Right atrium auricular region (tissue), 2 donors: ENCODE measurements at regions not wholly inside any gene's neighbourhood (a gene's known extent, or its start where the extent isn't known, plus 50 kb on each side); places are given as distances from the start of the nearest gene placed in this dataset.

Experiments used
- DNase-seq: peaks from one replicate; pipeline ENCODE4 v3.0.0-alpha.2; 2019; ENCODE audit warnings: low spot score
- H3K27ac ChIP-seq, 2 donors: fragments of 200-600 bp; sonication (generic); 1 replicate in 1 of 2; 2 replicates in 1 of 2; pipeline ENCODE4 v1.5.1; 2016 to 2019
- H3K27me3 ChIP-seq, 2 donors: fragments of 200-600 bp; sonication (generic); one replicate each; pipeline versions ENCODE4 v1.5.1 to v1.6.0; 2017 to 2019
- H3K36me3 ChIP-seq: fragments of 200-600 bp; sonication (generic); one replicate; pipeline ENCODE4 v1.5.1; 2016
- H3K4me1 ChIP-seq, 2 donors: fragments of 200-600 bp; sonication (generic); one replicate each; pipeline versions ENCODE4 v1.5.1 to v1.6.0; 2017 to 2019
- H3K4me3 ChIP-seq, 2 donors: fragments of 200-600 bp; sonication (generic); 1 replicate in 1 of 2; 2 replicates in 1 of 2; pipeline ENCODE4 v1.5.1; 2017 to 2019; ENCODE audit warnings: mild to moderate bottlenecking in 1 of 2, moderate library complexity in 1 of 2
- H3K9me3 ChIP-seq, 2 donors: fragments of 200-600 bp; sonication (generic); one replicate each; pipeline ENCODE4 v1.5.1; 2019
- CTCF ChIP-seq, 2 donors: fragments of 200-600 bp; sonication (generic); IDR thresholded peaks; one replicate each; pipeline ENCODE4 v1.5.1; 2019; ENCODE audit warnings: antibody characterized with exemption in 2 of 2

GRCh38 chr9:99370376-99370775 lies 148.3 kb downstream of the SEC61B start:
- peaks cover 0 to 40% of the 10 kb centered on the region in 2 donors for H3K4me1 ChIP-seq
- DNase-seq: no peak
- H3K27me3 ChIP-seq: no peaks in the 10 kb centered on the region
- no peak overlapping the region for H3K4me3 ChIP-seq
- H3K36me3 ChIP-seq: no peaks in the 10 kb centered on the region
- no peaks in the 10 kb centered on the region for H3K9me3 ChIP-seq
- peak overlapping the region in 1 of 2 donors; percentile 91 for H3K27ac ChIP-seq
- TF ChIP-seq CTCF (IDR thresholded peaks at IDR 0.05): no peak

- Histone ChIP-seq H3K27ac (no peak overlapping the region), H3K36me3 (no peaks in the 10 kb centered on the region), H3K27me3 (no peaks in the 10 kb centered on the region), H3K4me1 (peaks cover 0 to 30% of the 10 kb centered on the region in 2 donors), H3K4me3 (no peak overlapping the region), H3K9me3 (no peaks in the 10 kb centered on the region)
- DNase-seq: no peak
- TF ChIP-seq CTCF (IDR thresholded peaks at IDR 0.05): no peak
These were observed 149.3 kb downstream of the SEC61B start for GRCh38 chr9:99371376-99371775.

- Histone ChIP-seq H3K27me3 (no peaks in the 10 kb centered on the region), H3K27ac (no peak overlapping the region), H3K4me1 (peaks cover 0 to 9% of the 10 kb centered on the region in 2 donors), H3K4me3 (no peak overlapping the region), H3K36me3 (no peaks in the 10 kb centered on the region), H3K9me3 (no peaks in the 10 kb centered on the region)
- TF ChIP-seq CTCF (IDR thresholded peaks at IDR 0.05): no peak
- DNase-seq: no peak
These were observed 151.8 kb downstream of the SEC61B start for GRCh38 chr9:99373912-99374311.

- no peak for DNase-seq
- no peak for TF ChIP-seq CTCF (IDR thresholded peaks at IDR 0.05)
- Histone ChIP-seq H3K27ac (no peak overlapping the region), H3K4me3 (no peak overlapping the region), H3K4me1 (peaks cover 0 to under 1% of the 10 kb centered on the region in 2 donors), H3K9me3 (no peaks in the 10 kb centered on the region), H3K36me3 (no peaks in the 10 kb centered on the region), H3K27me3 (no peaks in the 10 kb centered on the region)
These were observed 152.7 kb downstream of the SEC61B start for GRCh38 chr9:99374793-99375192.

GRCh38 chr9:99375481-99375880 lies 153.4 kb downstream of the SEC61B start:
- no peak overlapping the region for H3K27ac ChIP-seq
- no peak for TF ChIP-seq CTCF (IDR thresholded peaks at IDR 0.05)
- H3K9me3 ChIP-seq: no peaks in the 10 kb centered on the region

More at GRCh38 chr9:99375481-99375880, 153.4 kb downstream of the SEC61B start:
- no peak overlapping the region for H3K4me3 ChIP-seq
- H3K27me3 ChIP-seq: no peaks in the 10 kb centered on the region
- H3K4me1 ChIP-seq: no peaks in the 10 kb centered on the region
- no peak for DNase-seq
- H3K36me3 ChIP-seq: no peaks in the 10 kb centered on the region
